NCI-H187 (cell line): ENCODE measurements at regions not wholly inside any gene's neighbourhood (a gene's known extent, or its start where the extent isn't known, plus 50 kb on each side); places are given as distances from the start of the nearest gene placed in this dataset.

Experiments
- DNase-seq, 2 experiments: peaks; one replicate each; lab custom pipeline; 2025; lab: John Stamatoyannopoulos, UW

- DNase-seq, result no peak
These were observed 54.8 kb downstream of the NOG start for GRCh38 chr17:56648321-56648720.

GRCh38 chr17:56648806-56649205, 55.3 kb downstream of the NOG start:
- no peak for DNase-seq

- no peak for DNase-seq
These were observed 59.1 kb downstream of the NOG start for GRCh38 chr17:56652628-56653027.

GRCh38 chr17:56653877-56654276, 60.4 kb downstream of the NOG start:
- DNase-seq, result no peak

GRCh38 chr17:56656701-56657327, 63.3 kb downstream of the NOG start:
- no peak for DNase-seq

GRCh38 chr17:56658648-56659047, 65.1 kb downstream of the NOG start:
- DNase-seq, result no peak

GRCh38 chr17:56659622-56660021, 66.1 kb downstream of the NOG start:
- DNase-seq, result no peak

- no peak for DNase-seq
These were observed 68.4 kb downstream of the NOG start for GRCh38 chr17:56661906-56662305.

- no peak for DNase-seq
These were observed 72.4 kb downstream of the NOG start for GRCh38 chr17:56665864-56666263.

- DNase-seq, result no peak
These were observed 74.5 kb downstream of the NOG start for GRCh38 chr17:56667925-56668458.

- DNase-seq, result no peak
These were observed 78.7 kb downstream of the NOG start for GRCh38 chr17:56672195-56672594.

GRCh38 chr17:56674401-56674925, 81.0 kb downstream of the NOG start:
- DNase-seq, result no peak

GRCh38 chr17:56675876-56676660, 82.6 kb downstream of the NOG start:
- no peak for DNase-seq

GRCh38 chr17:56676810-56677209, 83.3 kb downstream of the NOG start:
- no peak for DNase-seq

GRCh38 chr17:56678249-56679114, 85.0 kb downstream of the NOG start:
- DNase-seq, result no peak

GRCh38 chr17:56679115-56679776, 85.7 kb downstream of the NOG start:
- no peak for DNase-seq

GRCh38 chr17:56679777-56680422, 86.4 kb downstream of the NOG start:
- no peak for DNase-seq

- no peak for DNase-seq
These were observed 87.2 kb downstream of the NOG start for GRCh38 chr17:56680676-56681075.

- no peak for DNase-seq
These were observed 88.2 kb downstream of the NOG start for GRCh38 chr17:56681561-56682266.

- no peak for DNase-seq
These were observed 94.7 kb downstream of the NOG start for GRCh38 chr17:56688151-56688550.
